ENCODE measurements at regions not wholly inside any gene's neighbourhood (a gene's known extent, or its start where the extent isn't known, plus 50 kb on each side); places are given as distances from the start of the nearest gene placed in this dataset.

- no peak for TF ChIP-seq CTCF (conservative IDR thresholded peaks at IDR 0.05; ENCODE audit: low read depth, low read length)
- Histone ChIP-seq H3K36me3 (ENCODE audit: insufficient read depth) (no peaks in the 10 kb centered on the region), H4K20me1 (ENCODE audit: insufficient read depth) (no peaks in the 10 kb centered on the region), H3K4me3 (IDR thresholded peaks at IDR 0.05; ENCODE audit: insufficient read depth, low read depth, low read length) (no peak overlapping the region), H3K27me3 (ENCODE audit: insufficient read depth, low read depth) (no peaks in the 10 kb centered on the region), H3K27ac (no peak overlapping the region), H3K4me1 (ENCODE audit: low read depth, poor library complexity, severe bottlenecking) (peaks cover 8% of the 10 kb centered on the region), H3K4me2 (no peak overlapping the region), H3K79me2 (ENCODE audit: insufficient read depth, low read depth) (no peaks in the 10 kb centered on the region), H2AFZ (ENCODE audit: low read depth) (no peak overlapping the region), H3K9ac (no peak overlapping the region)
Observed at GRCh38 chr1:67482733-67483482, 52.7 kb upstream of the SERBP1 start.

GRCh38 chr1:67484492-67484891 lies 54.3 kb upstream of the SERBP1 start:
- TF ChIP-seq CTCF (conservative IDR thresholded peaks at IDR 0.05; ENCODE audit: low read depth, low read length), result no peak
- H3K79me2 ChIP-seq (ENCODE audit: insufficient read depth, low read depth), result no peaks in the 10 kb centered on the region
- no peak overlapping the region for H3K4me3 ChIP-seq (IDR thresholded peaks at IDR 0.05; ENCODE audit: insufficient read depth, low read depth, low read length)
- H3K36me3 ChIP-seq (ENCODE audit: insufficient read depth), result no peaks in the 10 kb centered on the region
- H3K4me2 ChIP-seq, result no peak overlapping the region
- H3K27ac ChIP-seq, result no peak overlapping the region
- no peaks in the 10 kb centered on the region for H3K27me3 ChIP-seq (ENCODE audit: insufficient read depth, low read depth)
- no peaks in the 10 kb centered on the region for H3K4me1 ChIP-seq (ENCODE audit: low read depth, poor library complexity, severe bottlenecking)
- H3K9ac ChIP-seq, result no peak overlapping the region
- H4K20me1 ChIP-seq (ENCODE audit: insufficient read depth), result no peaks in the 10 kb centered on the region
- no peak overlapping the region for H2AFZ ChIP-seq (ENCODE audit: low read depth)

GRCh38 chr1:67485046-67485811 lies 55.0 kb upstream of the SERBP1 start:
- Histone ChIP-seq H4K20me1 (ENCODE audit: insufficient read depth) (no peaks in the 10 kb centered on the region), H3K4me2 (no peak overlapping the region), H3K4me1 (ENCODE audit: low read depth, poor library complexity, severe bottlenecking) (no peaks in the 10 kb centered on the region), H3K4me3 (IDR thresholded peaks at IDR 0.05; ENCODE audit: insufficient read depth, low read depth, low read length) (no peak overlapping the region), H3K27me3 (ENCODE audit: insufficient read depth, low read depth) (no peaks in the 10 kb centered on the region), H3K9ac (no peak overlapping the region), H3K36me3 (ENCODE audit: insufficient read depth) (no peaks in the 10 kb centered on the region), H3K79me2 (ENCODE audit: insufficient read depth, low read depth) (no peaks in the 10 kb centered on the region), H2AFZ (ENCODE audit: low read depth) (no peak overlapping the region), H3K27ac (no peak overlapping the region)
- TF ChIP-seq CTCF (conservative IDR thresholded peaks at IDR 0.05; ENCODE audit: low read depth, low read length), result no peak

- H3K36me3 ChIP-seq (ENCODE audit: insufficient read depth), result no peaks in the 10 kb centered on the region
- no peak overlapping the region for H3K4me2 ChIP-seq
- H3K4me1 ChIP-seq (ENCODE audit: low read depth, poor library complexity, severe bottlenecking), result no peaks in the 10 kb centered on the region
Observed at GRCh38 chr1:67489643-67490042, 59.4 kb upstream of the SERBP1 start.

More at GRCh38 chr1:67489643-67490042, 59.4 kb upstream of the SERBP1 start:
- Histone ChIP-seq H4K20me1 (ENCODE audit: insufficient read depth) (no peaks in the 10 kb centered on the region), H2AFZ (ENCODE audit: low read depth) (no peak overlapping the region), H3K9ac (no peak overlapping the region), H3K27me3 (ENCODE audit: insufficient read depth, low read depth) (no peaks in the 10 kb centered on the region), H3K27ac (no peak overlapping the region), H3K4me3 (IDR thresholded peaks at IDR 0.05; ENCODE audit: insufficient read depth, low read depth, low read length) (no peak overlapping the region), H3K79me2 (ENCODE audit: insufficient read depth, low read depth) (no peaks in the 10 kb centered on the region)
- no peak for TF ChIP-seq CTCF (conservative IDR thresholded peaks at IDR 0.05; ENCODE audit: low read depth, low read length)
